ENCODE measurements at regions not wholly inside any gene's neighbourhood (a gene's known extent, or its start where the extent isn't known, plus 50 kb on each side); places are given as distances from the start of the nearest gene placed in this dataset.

- H3K27me3 ChIP-seq, result no peaks in the 10 kb centered on the region
- H3K27ac ChIP-seq, result no peak overlapping the region
- DNase-seq (ENCODE audit: low spot score), result no peak
- no peaks in the 10 kb centered on the region for H3K36me3 ChIP-seq
- H3K4me1 ChIP-seq, result no peaks in the 10 kb centered on the region
- no peak for TF ChIP-seq CTCF (IDR thresholded peaks at IDR 0.05)
- no peak overlapping the region for H3K4me3 ChIP-seq
- peaks cover 0 to 29% of the 10 kb centered on the region in 2 donors for H3K9me3 ChIP-seq
Measured at GRCh38 chr1:106189780-106190179, 866.7 kb upstream of the PRMT6 start.

GRCh38 chr1:106194206-106194605 is 862.3 kb upstream of the PRMT6 start:
- no peak for TF ChIP-seq CTCF (IDR thresholded peaks at IDR 0.05)
- H3K9me3 ChIP-seq, result peaks cover 0 to 31% of the 10 kb centered on the region in 2 donors
- H3K4me1 ChIP-seq, result no peaks in the 10 kb centered on the region
- H3K27ac ChIP-seq, result no peak overlapping the region
- no peaks in the 10 kb centered on the region for H3K36me3 ChIP-seq
- no peak overlapping the region for H3K4me3 ChIP-seq
- no peak for DNase-seq (ENCODE audit: low spot score)
- H3K27me3 ChIP-seq, result no peaks in the 10 kb centered on the region

DNA sequence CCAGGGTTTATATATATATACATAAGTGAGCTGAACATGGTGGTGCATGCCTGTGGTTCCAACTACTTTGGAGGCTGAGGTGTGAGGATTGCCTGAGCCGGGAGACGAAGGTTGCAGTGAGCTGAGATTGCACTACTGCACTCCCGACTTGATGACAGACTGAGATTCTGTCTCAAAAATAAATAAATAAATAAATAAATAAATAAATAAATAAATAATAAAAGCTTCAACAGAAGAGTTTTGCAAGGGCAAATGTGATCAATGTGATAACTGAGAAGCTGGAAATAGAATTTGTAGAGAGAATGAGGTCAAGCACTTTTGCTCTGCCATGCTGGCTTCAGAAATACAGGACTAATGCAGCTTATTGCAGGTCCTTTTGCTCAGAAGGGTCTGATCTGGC is 855.8 kb upstream of the PRMT6 start:
- no peak overlapping the region for H3K27ac ChIP-seq
- no peaks in the 10 kb centered on the region for H3K27me3 ChIP-seq
- no peak for TF ChIP-seq CTCF (IDR thresholded peaks at IDR 0.05)
- DNase-seq (ENCODE audit: low spot score), result no peak
- no peaks in the 10 kb centered on the region for H3K4me1 ChIP-seq
- no peak overlapping the region for H3K4me3 ChIP-seq
- H3K9me3 ChIP-seq, result no peaks in the 10 kb centered on the region
- H3K36me3 ChIP-seq, result no peaks in the 10 kb centered on the region

- Histone ChIP-seq H3K27me3 (no peaks in the 10 kb centered on the region), H3K27ac (no peak overlapping the region), H3K4me3 (no peak overlapping the region), H3K4me1 (no peaks in the 10 kb centered on the region), H3K9me3 (no peaks in the 10 kb centered on the region), H3K36me3 (no peaks in the 10 kb centered on the region)
- DNase-seq (ENCODE audit: low spot score), result no peak
- TF ChIP-seq CTCF (IDR thresholded peaks at IDR 0.05), result no peak
Measured at GRCh38 chr1:106207185-106207584, 849.3 kb upstream of the PRMT6 start.

GRCh38 chr1:106217765-106218164 is 838.7 kb upstream of the PRMT6 start:
- H3K4me1 ChIP-seq, result no peaks in the 10 kb centered on the region
- no peak for TF ChIP-seq CTCF (IDR thresholded peaks at IDR 0.05)
- no peaks in the 10 kb centered on the region for H3K9me3 ChIP-seq
- no peak overlapping the region for H3K27ac ChIP-seq
- no peak overlapping the region for H3K4me3 ChIP-seq
- no peaks in the 10 kb centered on the region for H3K36me3 ChIP-seq
- no peaks in the 10 kb centered on the region for H3K27me3 ChIP-seq
- no peak for DNase-seq (ENCODE audit: low spot score)

- no peak for TF ChIP-seq CTCF (IDR thresholded peaks at IDR 0.05)
- H3K27ac ChIP-seq, result no peak overlapping the region
- no peaks in the 10 kb centered on the region for H3K9me3 ChIP-seq
- H3K36me3 ChIP-seq, result no peaks in the 10 kb centered on the region
- no peak for DNase-seq (ENCODE audit: low spot score)
- H3K4me1 ChIP-seq, result no peaks in the 10 kb centered on the region
- no peak overlapping the region for H3K4me3 ChIP-seq
- H3K27me3 ChIP-seq, result no peaks in the 10 kb centered on the region
Measured at GRCh38 chr1:106222403-106222802, 834.1 kb upstream of the PRMT6 start.

Data from right atrium auricular region (tissue), 2 donors.